CD4-positive, alpha-beta T cell (primary cell): ENCODE measurements at regions not wholly inside any gene's neighbourhood (a gene's known extent, or its start where the extent isn't known, plus 50 kb on each side); places are given as distances from the start of the nearest gene placed in this dataset.

Source experiments
- ATAC-seq: fragments of 200-7000 bp; cut with Tn5 transposase; one replicate; pipeline ENCODE4 v1.10.0; 2022; ENCODE audit warnings: mild to moderate bottlenecking; ENCODE audit not compliant: poor library complexity
- CTCF ChIA-PET: fragments of 350-600 bp; sonication (Branson Sonifier 250); formaldehyde crosslinking; loops from one replicate; lab custom pipeline; 2021; ENCODE audit warnings: antibody characterized with exemption, inconsistent platforms; lab: Charles Lee
- POLR2A ChIA-PET: fragments of 350-600 bp; sonication (Branson Sonifier 250); formaldehyde crosslinking; loops from one replicate; lab custom pipeline; 2021; ENCODE audit warnings: antibody characterized with exemption, inconsistent platforms; lab: Charles Lee
- DNase-seq, 14 experiments: peaks; one replicate each; pipeline ENCODE4 v3.0.0-alpha.2; 2013 to 2020; ENCODE audit warnings: mixed read lengths in 2 of 14
- H3K27ac ChIP-seq, 2 donors: one replicate each; pipeline versions ENCODE4 v1.5.1 to v1.7.0; 2013; ENCODE audit warnings: low read length in 2 of 2, low read depth in 1 of 2, mild to moderate bottlenecking in 1 of 2
- H3K27me3 ChIP-seq, 2 experiments: 1 replicate in 1 of 2; 2 replicates in 1 of 2; pipeline versions ENCODE4 v1.6.1 to v1.7.0; 2013; ENCODE audit warnings: low read length in 2 of 2, control low read depth in 1 of 2, mild to moderate bottlenecking in 1 of 2, moderate library complexity in 1 of 2; ENCODE audit not compliant: insufficient read depth in 2 of 2, control insufficient read depth in 1 of 2
- H3K36me3 ChIP-seq: one replicate; pipeline ENCODE4 v1.6.1; 2013; ENCODE audit warnings: low read length, control low read depth; ENCODE audit not compliant: insufficient read depth
- H3K4me1 ChIP-seq: one replicate; pipeline ENCODE4 v1.6.1; 2013; ENCODE audit warnings: low read length, control low read depth; ENCODE audit not compliant: insufficient read depth
- H3K4me3 ChIP-seq: one replicate; pipeline ENCODE4 v1.5.1; 2013; ENCODE audit warnings: mild to moderate bottlenecking, low read length, moderate library complexity
- H3K9me3 ChIP-seq, 2 experiments: 1 replicate in 1 of 2; 2 replicates in 1 of 2; pipeline versions ENCODE4 v1.6.1 to v1.7.0; 2013; ENCODE audit warnings: low read length in 2 of 2, mild to moderate bottlenecking in 2 of 2, control low read depth in 1 of 2, moderate library complexity in 1 of 2; ENCODE audit not compliant: control insufficient read depth in 1 of 2, insufficient read depth in 1 of 2
- H3K27ac Mint-ChIP-seq: one replicate; pipeline ENCODE4 v1.8.0; 2020; ENCODE audit warnings: mixed read lengths
- H3K27me3 Mint-ChIP-seq: one replicate; pipeline ENCODE4 v1.8.0; 2021; ENCODE audit warnings: mixed read lengths
- H3K36me3 Mint-ChIP-seq: one replicate; pipeline ENCODE4 v1.8.0; 2021; ENCODE audit warnings: low read depth, mixed read lengths
- H3K4me1 Mint-ChIP-seq: one replicate; pipeline ENCODE4 v1.8.0; 2021; ENCODE audit warnings: low read depth, mixed read lengths
- H3K4me3 Mint-ChIP-seq: one replicate; pipeline ENCODE4 v1.8.0; 2020; ENCODE audit warnings: mild to moderate bottlenecking, mixed read lengths
- H3K9me3 Mint-ChIP-seq: one replicate; pipeline ENCODE4 v1.8.0; 2020; ENCODE audit warnings: mixed read lengths
- CTCF ChIP-seq: fragments of 200-600 bp; IDR thresholded peaks from one replicate; pipeline ENCODE4 v1.8.0; 2022; ENCODE audit warnings: antibody characterized with exemption, mild to moderate bottlenecking
- intact Hi-C, 2 experiments: fragments of 100-400 bp; cut with DNase I in 1 of 2; cut with micrococcal nuclease in 1 of 2; formaldehyde crosslinking; loops; one replicate each; pipeline versions ENCODE4 v1.15.1 to v1.9.0; 2023 to 2025; cut with DNase I, micrococcal nuclease

GRCh38 chr3:193865896-193866480, 270.0 kb upstream of the HES1 start:
- no peak for DNase-seq
- intact Hi-C loops, result no loop called here
- Mint-ChIP-seq H3K27ac (no peak overlapping the region), H3K36me3 (no peaks in the 10 kb centered on the region), H3K9me3 (no peaks in the 10 kb centered on the region), H3K27me3 (peaks cover 13% of the 10 kb centered on the region), H3K4me3 (no peak overlapping the region), H3K4me1 (no peaks in the 10 kb centered on the region)
- ATAC-seq, result no peak
- TF ChIP-seq CTCF, result no peak
- H3K4me3 ChIP-seq, result no peak overlapping the region
- POLR2A ChIA-PET, result no interaction called here
- no peaks in the 10 kb centered on the region for H3K9me3 ChIP-seq
- peaks cover 7 to 10% of the 10 kb centered on the region in 2 experiments for H3K27me3 ChIP-seq
- CTCF ChIA-PET, result no interaction called here
- peaks cover 6% of the 10 kb centered on the region for H3K4me1 ChIP-seq
- no peak overlapping the region for H3K27ac ChIP-seq
- no peaks in the 10 kb centered on the region for H3K36me3 ChIP-seq

- no peaks in the 10 kb centered on the region for H3K9me3 Mint-ChIP-seq
Observed at GRCh38 chr3:193868590-193868989, 267.4 kb upstream of the HES1 start.

GRCh38 chr3:193869221-193870201, 266.4 kb upstream of the HES1 start:
- no peak for TF ChIP-seq CTCF
- no peak overlapping the region for H3K4me3 Mint-ChIP-seq
- intact Hi-C loops, result no loop called here
- no peak overlapping the region for H3K27ac ChIP-seq
- no peaks in the 10 kb centered on the region for H3K36me3 ChIP-seq
- no peaks in the 10 kb centered on the region for H3K9me3 Mint-ChIP-seq
- no peaks in the 10 kb centered on the region for H3K4me1 Mint-ChIP-seq
- POLR2A ChIA-PET, result no interaction called here
- CTCF ChIA-PET, result no interaction called here
- no peaks in the 10 kb centered on the region for H3K9me3 ChIP-seq
- H3K4me1 ChIP-seq, result peaks cover 6% of the 10 kb centered on the region
- peaks cover 13% of the 10 kb centered on the region for H3K27me3 Mint-ChIP-seq
- H3K36me3 Mint-ChIP-seq, result no peaks in the 10 kb centered on the region
- no peak overlapping the region for H3K27ac Mint-ChIP-seq
- ATAC-seq (no peak), DNase-seq (peak in 2 of 14 experiments; percentile 7 to 33)
- H3K4me3 ChIP-seq, result no peak overlapping the region
- H3K27me3 ChIP-seq, result peaks cover 7 to 10% of the 10 kb centered on the region in 2 experiments

More at GRCh38 chr3:193868590-193868989, 267.4 kb upstream of the HES1 start:
- CTCF ChIA-PET, result no interaction called here
- Mint-ChIP-seq H3K36me3 (no peaks in the 10 kb centered on the region), H3K27ac (no peak overlapping the region), H3K4me3 (no peak overlapping the region), H3K27me3 (peaks cover 13% of the 10 kb centered on the region), H3K4me1 (no peaks in the 10 kb centered on the region)
- POLR2A ChIA-PET, result no interaction called here
- DNase-seq, result no peak
- H3K27ac ChIP-seq, result no peak overlapping the region
- no peak for ATAC-seq
- H3K4me3 ChIP-seq, result no peak overlapping the region
- H3K36me3 ChIP-seq, result no peaks in the 10 kb centered on the region
- no peak for TF ChIP-seq CTCF
- no peaks in the 10 kb centered on the region for H3K9me3 ChIP-seq
- intact Hi-C loops, result no loop called here
- peaks cover 6% of the 10 kb centered on the region for H3K4me1 ChIP-seq
- H3K27me3 ChIP-seq, result peaks cover 7 to 10% of the 10 kb centered on the region in 2 experiments
